Activated gamma-delta T cell treated with Interleukin-2 at 50 U/mL for 16 hours (primary cell): ENCODE measurements at regions not wholly inside any gene's neighbourhood (a gene's known extent, or its start where the extent isn't known, plus 50 kb on each side); places are given as distances from the start of the nearest gene placed in this dataset.
"Not testable (repeated sequence)": the region's sequence is repeated elsewhere in the genome, so short reads cannot be mapped to it uniquely, and the experiment has no call there.

Experiments used
- DNase-seq: peaks from one replicate; pipeline ENCODE4 v3.0.0-alpha.2; 2020

- no peak for DNase-seq
Observed at GRCh38 chr16:52050418-52050817, 496.5 kb downstream of the TOX3 start.

GRCh38 chr16:52035436-52035835, 511.5 kb downstream of the TOX3 start:
- DNase-seq, result no peak

- no peak for DNase-seq
Observed at GRCh38 chr16:52034830-52035229, 512.1 kb downstream of the TOX3 start.

GRCh38 chr16:52033992-52034391, 513.0 kb downstream of the TOX3 start:
- no peak for DNase-seq

DNA sequence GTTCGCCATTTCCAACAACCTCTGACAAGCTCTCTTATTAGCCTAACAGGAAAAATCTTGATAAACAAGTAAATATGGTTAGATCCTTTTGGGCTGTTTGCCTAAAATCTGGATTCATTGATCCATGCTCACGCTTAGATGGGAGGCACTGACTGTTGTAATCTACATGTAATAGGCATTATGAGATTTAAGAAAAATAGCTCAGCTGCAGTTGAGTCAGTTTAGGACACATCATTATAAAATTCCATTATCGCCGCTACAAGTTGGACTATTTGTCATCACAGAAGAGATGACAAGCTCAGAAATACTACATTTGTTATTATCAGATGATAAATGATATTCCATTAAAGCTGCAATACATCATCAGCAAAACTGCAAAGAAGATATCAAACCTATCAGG, 524.0 kb downstream of the TOX3 start:
- no peak for DNase-seq

- no peak for DNase-seq
Observed at GRCh38 chr16:52022177-52022576, 524.8 kb downstream of the TOX3 start.

DNA sequence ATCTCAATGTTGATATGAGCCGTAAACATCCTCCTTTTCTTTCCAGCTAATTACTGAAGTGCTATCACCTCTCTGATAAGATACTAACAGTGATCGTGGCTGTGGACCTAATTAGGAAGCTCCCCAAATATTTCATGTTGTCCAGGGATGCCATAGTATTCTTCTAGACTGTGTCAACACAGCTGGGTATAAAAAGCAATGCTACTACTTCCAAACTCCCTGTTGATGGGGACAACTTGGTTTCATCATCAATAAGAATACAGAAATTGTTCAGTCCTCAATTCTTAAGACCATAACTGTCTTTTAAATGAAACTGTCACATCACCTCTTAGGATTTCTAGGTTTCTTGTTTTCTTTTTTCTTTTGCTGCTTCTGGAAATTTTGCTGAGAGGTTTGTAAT, 530.6 kb downstream of the TOX3 start:
- DNase-seq, result no peak

DNA sequence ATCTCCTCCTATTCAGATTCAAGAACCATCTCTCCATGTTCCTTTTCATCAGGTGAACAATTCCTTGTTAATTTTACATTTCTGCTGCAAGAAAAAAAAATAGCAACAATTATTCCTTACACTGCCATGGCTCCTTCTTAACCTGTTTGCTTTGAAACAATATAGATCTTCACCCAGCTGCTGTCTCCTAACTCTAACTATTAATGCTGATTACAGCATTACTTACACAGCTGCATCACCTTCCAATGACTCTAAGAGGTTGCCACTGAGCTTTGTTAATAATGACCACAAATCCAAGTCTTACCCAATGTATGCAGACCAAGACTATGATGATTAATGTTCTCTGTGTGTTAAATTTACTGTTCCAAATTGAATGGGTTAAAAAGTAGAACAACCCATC, 541.4 kb downstream of the TOX3 start:
- DNase-seq, result no peak

GRCh38 chr16:52004343-52004742, 542.6 kb downstream of the TOX3 start:
- no peak for DNase-seq

DNA sequence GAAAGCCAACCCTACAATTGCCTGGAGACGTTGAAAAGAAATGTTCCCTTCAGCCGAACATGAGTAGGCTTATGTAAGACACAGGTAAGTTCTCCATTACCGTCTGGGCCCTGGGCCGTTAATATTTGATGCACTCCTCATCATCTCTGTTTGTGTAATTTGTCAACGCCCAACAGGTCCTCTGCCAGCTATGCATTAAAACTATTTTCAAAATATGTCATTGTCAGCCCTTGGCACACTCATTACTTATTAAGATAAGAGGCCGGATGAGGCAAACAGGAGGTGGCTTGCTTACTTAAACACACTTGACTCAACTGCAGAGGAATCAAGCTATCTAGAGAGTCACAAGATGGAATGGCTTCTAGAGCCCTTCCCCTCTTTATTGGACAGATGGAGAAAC, 544.9 kb downstream of the TOX3 start:
- no peak for DNase-seq

- no peak for DNase-seq
Observed at GRCh38 chr16:51996516-51996915, 550.4 kb downstream of the TOX3 start.

- DNase-seq, result no peak
Observed at GRCh38 chr16:51994597-51994996, 552.3 kb downstream of the TOX3 start.

GRCh38 chr16:51989637-51990230, 557.2 kb downstream of the TOX3 start:
- DNase-seq, result no peak

GRCh38 chr16:51988977-51989376, 558.0 kb downstream of the TOX3 start:
- DNase-seq, result no peak

- DNase-seq, result no peak
Observed at GRCh38 chr16:51987519-51987918, 559.4 kb downstream of the TOX3 start.

DNA sequence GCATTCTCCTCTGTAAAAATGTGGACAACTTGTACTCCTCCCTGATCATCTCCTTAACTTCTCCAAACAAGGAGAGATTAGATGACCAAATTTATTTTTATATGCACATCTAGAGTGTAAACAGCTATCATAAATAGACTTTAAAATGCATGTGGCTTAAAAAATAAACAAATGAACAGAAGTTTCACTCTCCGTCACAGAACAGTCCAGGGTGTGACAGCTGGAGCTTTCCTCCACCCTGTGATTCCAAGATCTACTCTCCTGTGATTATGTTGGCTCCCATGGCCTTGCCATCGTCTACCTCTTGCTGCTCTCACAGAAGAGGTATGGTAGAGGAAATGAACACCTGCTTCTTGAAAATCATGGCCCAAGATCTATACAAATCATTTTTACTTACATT, 560.2 kb downstream of the TOX3 start:
- no peak for DNase-seq

DNA sequence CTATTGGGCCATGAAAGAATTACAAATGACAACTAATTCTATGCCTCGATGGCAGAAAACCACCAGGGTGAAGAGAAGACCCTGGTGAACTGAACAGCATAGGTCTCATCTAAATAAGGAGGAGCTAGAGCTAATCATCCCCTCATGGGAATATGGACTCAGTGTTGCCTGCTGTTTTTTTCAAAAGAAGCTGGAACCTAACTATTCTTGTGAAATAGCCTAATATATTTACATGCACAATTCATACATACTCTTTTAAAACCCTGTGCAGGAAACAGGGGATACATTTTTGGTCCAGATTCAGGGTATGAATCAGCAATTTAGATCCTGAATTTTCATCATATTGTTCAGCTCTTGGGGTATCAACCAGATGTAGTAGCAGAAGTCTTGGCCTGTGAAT, 560.6 kb downstream of the TOX3 start:
- DNase-seq, result no peak

DNA sequence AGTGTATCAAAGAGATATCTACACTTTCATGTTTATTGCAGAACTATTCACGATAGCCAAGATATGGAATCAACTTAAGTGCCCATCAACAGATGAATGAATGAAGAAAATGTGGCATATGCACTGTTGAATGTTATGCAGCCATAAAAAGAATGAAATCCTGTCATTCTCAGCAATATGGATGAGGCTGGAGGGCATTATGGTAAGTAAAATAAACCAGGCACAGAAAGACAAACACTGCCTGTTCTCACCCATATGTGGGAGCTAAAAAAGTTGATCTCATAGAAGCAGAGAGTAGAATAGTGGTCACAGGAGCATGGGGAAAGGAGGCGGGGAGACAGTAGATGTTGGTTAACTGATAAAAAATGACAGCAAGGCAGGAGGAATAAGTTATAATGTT, 561.8 kb downstream of the TOX3 start:
- no peak for DNase-seq

- DNase-seq, result no peak
Observed at GRCh38 chr16:51984395-51984794, 562.5 kb downstream of the TOX3 start.

DNA sequence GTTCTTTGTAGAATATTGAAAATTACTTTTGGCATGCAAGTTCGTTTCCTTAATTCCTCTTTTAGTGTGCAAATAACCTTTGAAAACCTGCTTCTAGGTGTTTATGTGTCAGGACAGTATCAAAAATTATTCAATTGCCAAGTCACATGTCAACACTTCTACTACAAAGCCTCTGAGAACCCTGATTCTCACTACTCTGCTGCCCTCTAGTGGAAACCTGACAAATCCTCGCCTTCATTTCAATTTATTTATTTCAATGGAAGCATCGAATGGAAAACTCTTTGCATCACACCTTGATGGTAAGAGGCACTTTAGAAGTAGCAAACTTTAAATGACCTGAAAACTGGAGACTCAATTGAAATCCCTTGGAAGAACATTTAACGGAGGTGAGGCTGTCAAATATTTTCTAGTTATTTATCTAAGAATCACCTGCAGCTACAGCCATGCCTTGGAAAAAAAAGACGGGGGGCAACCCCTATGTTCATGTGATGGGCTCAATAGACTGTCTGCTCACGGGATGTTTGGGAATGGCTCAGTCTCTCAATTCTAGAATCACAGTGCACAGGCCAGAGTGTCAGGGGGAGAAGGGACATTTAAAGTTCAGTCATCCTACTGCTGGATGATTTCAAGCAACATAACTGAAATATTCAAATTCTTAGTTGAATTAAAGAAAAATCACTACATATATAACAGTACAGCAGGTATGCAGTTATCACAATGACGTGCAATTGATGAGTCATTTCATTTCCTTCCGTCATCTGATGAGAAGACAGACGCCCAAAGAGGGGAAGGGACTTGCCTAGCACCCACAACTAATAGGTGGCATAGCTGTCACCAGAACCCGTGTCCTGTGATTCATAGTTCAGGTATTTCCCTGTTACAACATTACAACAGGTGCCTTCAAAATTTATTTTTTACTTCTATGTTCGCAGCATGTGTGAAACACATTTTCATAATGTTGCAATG, 563.9 kb downstream of the TOX3 start:
- no peak for DNase-seq

GRCh38 chr16:51981725-51982124, 565.2 kb downstream of the TOX3 start:
- no peak for DNase-seq

DNA sequence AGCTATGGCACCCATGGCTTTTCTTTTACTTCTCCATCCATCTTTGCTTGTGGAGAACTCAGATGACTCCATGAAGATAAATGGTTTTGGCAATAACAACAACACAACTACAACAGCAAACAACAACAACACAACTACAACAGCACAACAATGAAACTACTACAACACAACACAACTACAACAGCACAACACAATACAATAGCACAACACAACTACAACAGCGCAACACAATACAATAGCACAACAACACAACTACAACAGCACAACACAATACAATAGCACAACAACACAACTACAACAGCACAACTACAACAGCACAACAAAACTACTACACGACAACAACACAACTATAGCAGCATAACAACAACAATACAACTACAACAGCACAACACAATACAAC, 569.4 kb downstream of the TOX3 start:
- DNase-seq, result not testable (repeated sequence)

GRCh38 chr16:51971184-51971583, 575.8 kb downstream of the TOX3 start:
- no peak for DNase-seq

DNA sequence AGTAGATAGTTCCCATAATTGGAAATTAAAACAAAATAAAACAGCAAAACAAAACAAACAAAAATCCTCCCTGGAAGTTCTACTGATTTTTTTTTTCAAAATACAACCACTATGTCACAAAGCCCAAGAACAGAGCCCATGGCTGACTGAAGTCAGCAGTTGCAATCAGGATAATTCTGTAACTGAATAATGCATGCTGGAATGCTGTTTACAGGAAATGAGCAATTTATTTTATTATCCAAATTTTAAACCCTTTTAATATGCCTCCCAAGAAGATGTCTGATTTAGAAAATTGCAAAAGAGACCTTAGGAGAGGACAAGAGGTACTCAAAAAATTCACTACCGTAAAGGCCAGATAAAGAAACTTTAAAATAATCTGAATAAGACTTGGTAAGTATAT, 578.2 kb downstream of the TOX3 start:
- no peak for DNase-seq

- DNase-seq, result no peak
Observed at GRCh38 chr16:51967646-51968045, 579.3 kb downstream of the TOX3 start.
